ENCODE measurements at regions not wholly inside any gene's neighbourhood (a gene's known extent, or its start where the extent isn't known, plus 50 kb on each side); places are given as distances from the start of the nearest gene placed in this dataset.

GRCh38 chr20:60467078-60467477 lies 508.9 kb downstream of the CDH26 start:
- H3K4me2 ChIP-seq (ENCODE audit: insufficient read depth in 1 of 2, low read depth in 2 of 2, low read length in 2 of 2) = no peak overlapping the region
- H3K23me2 ChIP-seq (ENCODE audit: low read depth, low read length) = no peaks in the 10 kb centered on the region
- no peak overlapping the region for H2BK120ac ChIP-seq (replicated peaks; ENCODE audit: low read depth, low read length)
- H2BK15ac ChIP-seq (ENCODE audit: low read length) = no peak overlapping the region
- no peak overlapping the region; the same call in 1 of the 2 replicates for H4K8ac ChIP-seq (ENCODE audit: extremely low read depth, insufficient read depth, low read length)
- no peak overlapping the region for H3K56ac ChIP-seq (replicated peaks; ENCODE audit: insufficient read length, low read depth, low read length)
- no peak overlapping the region for H3K9ac ChIP-seq (replicated peaks in 1 of 4; ENCODE audit: extremely low read depth in 1 of 4, low read depth in 3 of 4, low read length in 3 of 4)
- H3K4me3 ChIP-seq (ENCODE audit: extremely low read depth in 1 of 4, insufficient read depth in 2 of 4, low read depth in 3 of 4, low read length in 4 of 4) = no peak overlapping the region
- H3K9me3 ChIP-seq (ENCODE audit: insufficient read depth in 2 of 2, low read depth in 1 of 2, low read length in 1 of 2) = no peaks in the 10 kb centered on the region
- no peak overlapping the region for H2BK20ac ChIP-seq (ENCODE audit: low read length)
- H2BK12ac ChIP-seq (ENCODE audit: low read depth, low read length) = no peak overlapping the region
- WGBS, 2 experiments (ENCODE audit: extremely low coverage in 1 of 2, insufficient coverage in 1 of 2, insufficient read length in 1 of 2, insufficient replicate concordance in 2 of 2, low coverage in 1 of 2, low lambda C conversion rate in 2 of 2, missing lambda C conversion rate in 1 of 2) = 92% methylated on average over 2 of the region's 2 CpGs; no CpG with 5 or more reads in 1 of the 2 experiments
- H3K27me3 ChIP-seq (replicated peaks in 1 of 4; ENCODE audit: control insufficient read depth in 3 of 4, extremely low read depth in 1 of 4, insufficient read depth in 3 of 4, low read length in 3 of 4) = no peaks in the 10 kb centered on the region
- H3K79me1 ChIP-seq (ENCODE audit: low read depth, low read length) = no peaks in the 10 kb centered on the region
- no peak overlapping the region for H2AK5ac ChIP-seq (ENCODE audit: low read depth, low read length)
- H3K27ac ChIP-seq (ENCODE audit: low read depth, low read length) = no peak overlapping the region
- ChIA-PET POLR2A (ENCODE audit: partially characterized antibody) (no interaction called here), CTCF (ENCODE audit: partially characterized antibody) (interaction anchor here (6.9 kb wide), 1 partner anchor 12 kb away, joined by 40 read pairs; no protein-coding TSS in a partner anchor)
- no peak overlapping the region for H3K4ac ChIP-seq (replicated peaks; ENCODE audit: insufficient read length, low read depth, low read length)
- no peak for FAIRE-seq
- no peaks in the 10 kb centered on the region for H3K4me1 ChIP-seq (replicated peaks in 1 of 4; ENCODE audit: control insufficient read depth in 3 of 4, insufficient read depth in 4 of 4, low read length in 3 of 4)
- H2BK5ac ChIP-seq (ENCODE audit: low read depth, low read length) = no peak overlapping the region
- DNase-seq (ENCODE audit: low read depth in 1 of 2, low spot score in 2 of 2) = no peak
- no peak overlapping the region for H2AFZ ChIP-seq (ENCODE audit: low read length)
- no peak overlapping the region for H4K5ac ChIP-seq (ENCODE audit: insufficient read length, low read depth, low read length)
- H3K14ac ChIP-seq (ENCODE audit: insufficient read length) = no peak overlapping the region
- H3K36me3 ChIP-seq (ENCODE audit: control insufficient read depth in 2 of 4, insufficient read depth in 4 of 4, low read length in 3 of 4) = no peaks in the 10 kb centered on the region
- H4K20me1 ChIP-seq (replicated peaks in 1 of 2; ENCODE audit: control insufficient read depth in 1 of 2, insufficient read depth in 2 of 2, low read length in 2 of 2) = no peaks in the 10 kb centered on the region
- no peak overlapping the region for H3K23ac ChIP-seq (ENCODE audit: insufficient read length)
- no peak overlapping the region for H4K91ac ChIP-seq (replicated peaks; ENCODE audit: insufficient read length, low read length)
- no peak overlapping the region for H3K18ac ChIP-seq (ENCODE audit: extremely low read depth, low read length)
- no peaks in the 10 kb centered on the region for H3K79me2 ChIP-seq (ENCODE audit: control insufficient read depth in 1 of 2, insufficient read depth in 2 of 2, low read length in 2 of 2)
- TF ChIP-seq ZNF274 (IDR thresholded peaks at IDR 0.05; ENCODE audit: borderline replicate concordance, extremely low read depth, low read length) (no peak), PHF8 (conservative IDR thresholded peaks at IDR 0.05; ENCODE audit: low read depth, low read length) (no peak), EZH2 (IDR thresholded peaks at IDR 0.05; ENCODE audit: low read depth, low read length, severe bottlenecking) (no peak), RFX5 (IDR thresholded peaks at IDR 0.05; ENCODE audit: borderline replicate concordance, low read depth, low read length) (no peak), KDM1A (IDR thresholded peaks at IDR 0.05; ENCODE audit: borderline replicate concordance, low read length) (no peak), POLR2A (IDR thresholded peaks at IDR 0.05; ENCODE audit: control extremely low read depth in 1 of 2, low read depth in 2 of 2, low read length in 2 of 2) (no peak), SUZ12 (IDR thresholded peaks at IDR 0.05; ENCODE audit: low read length) (no peak), BACH1 (IDR thresholded peaks at IDR 0.05; ENCODE audit: low read length) (no peak), CHD1 (IDR thresholded peaks at IDR 0.05; ENCODE audit: low read depth, low read length) (no peak), RAD21 (IDR thresholded peaks at IDR 0.05 in 1 of 2, conservative IDR thresholded peaks at IDR 0.05 in 1 of 2; ENCODE audit: low read depth in 2 of 2, low read length in 2 of 2) (no peak), YY1 (IDR thresholded peaks at IDR 0.05; ENCODE audit: low read depth, low read length) (no peak), JUN (IDR thresholded peaks at IDR 0.05; ENCODE audit: low read depth, low read length) (no peak), TEAD4 (IDR thresholded peaks at IDR 0.05; ENCODE audit: low read depth, low read length) (no peak)
- TF ChIP-seq, protein P1, sequence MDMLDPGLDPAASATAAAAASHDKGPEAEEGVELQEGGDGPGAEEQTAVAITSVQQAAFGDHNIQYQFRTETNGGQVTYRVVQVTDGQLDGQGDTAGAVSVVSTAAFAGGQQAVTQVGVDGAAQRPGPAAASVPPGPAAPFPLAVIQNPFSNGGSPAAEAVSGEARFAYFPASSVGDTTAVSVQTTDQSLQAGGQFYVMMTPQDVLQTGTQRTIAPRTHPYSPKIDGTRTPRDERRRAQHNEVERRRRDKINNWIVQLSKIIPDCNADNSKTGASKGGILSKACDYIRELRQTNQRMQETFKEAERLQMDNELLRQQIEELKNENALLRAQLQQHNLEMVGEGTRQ (IDR thresholded peaks at IDR 0.05; ENCODE audit: low read length) = no peak

Measured in H1 (cell line).